Body of pancreas (tissue), 4 donors: ENCODE measurements at regions not wholly inside any gene's neighbourhood (a gene's known extent, or its start where the extent isn't known, plus 50 kb on each side); places are given as distances from the start of the nearest gene placed in this dataset.

Experiments
- POLR2A ChIP-seq, 3 donors: fragments of 450-650 bp; IDR thresholded peaks; one replicate each; pipeline ENCODE4 v1.6.1; 2016; ENCODE audit warnings: antibody characterized with exemption in 3 of 3, mild to moderate bottlenecking in 2 of 3
- TF ChIP-seq, protein P1 (sequence below), 7 experiments: fragments of 450-650 bp in 4 of 7; fragments of 200-600 bp in 3 of 7; sonication (generic) in 3 of 7; IDR thresholded peaks; one replicate each; pipeline ENCODE4 v1.5.1; 2016 to 2019; ENCODE audit warnings: antibody characterized with exemption in 7 of 7

DNA sequence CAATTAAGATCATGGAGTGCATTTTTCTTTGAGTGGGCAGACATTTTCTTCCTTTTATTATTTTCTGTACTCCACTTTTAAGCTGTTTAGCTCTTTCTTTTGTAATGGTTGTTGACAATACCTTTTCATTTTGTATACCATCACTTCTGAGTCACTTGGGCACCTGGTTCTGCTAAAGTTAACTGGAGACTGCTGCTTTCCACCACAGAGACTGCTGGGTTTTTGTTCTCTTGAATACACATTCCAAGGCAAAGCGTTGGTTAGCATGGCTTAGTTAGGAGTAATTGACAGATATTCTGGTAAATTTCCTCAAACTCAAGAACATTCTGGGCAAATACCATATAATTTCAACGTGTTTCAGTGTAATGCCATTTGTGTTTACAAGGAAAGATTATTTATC lies 541.9 kb upstream of the CELF2 start:
- TF ChIP-seq, protein P1, sequence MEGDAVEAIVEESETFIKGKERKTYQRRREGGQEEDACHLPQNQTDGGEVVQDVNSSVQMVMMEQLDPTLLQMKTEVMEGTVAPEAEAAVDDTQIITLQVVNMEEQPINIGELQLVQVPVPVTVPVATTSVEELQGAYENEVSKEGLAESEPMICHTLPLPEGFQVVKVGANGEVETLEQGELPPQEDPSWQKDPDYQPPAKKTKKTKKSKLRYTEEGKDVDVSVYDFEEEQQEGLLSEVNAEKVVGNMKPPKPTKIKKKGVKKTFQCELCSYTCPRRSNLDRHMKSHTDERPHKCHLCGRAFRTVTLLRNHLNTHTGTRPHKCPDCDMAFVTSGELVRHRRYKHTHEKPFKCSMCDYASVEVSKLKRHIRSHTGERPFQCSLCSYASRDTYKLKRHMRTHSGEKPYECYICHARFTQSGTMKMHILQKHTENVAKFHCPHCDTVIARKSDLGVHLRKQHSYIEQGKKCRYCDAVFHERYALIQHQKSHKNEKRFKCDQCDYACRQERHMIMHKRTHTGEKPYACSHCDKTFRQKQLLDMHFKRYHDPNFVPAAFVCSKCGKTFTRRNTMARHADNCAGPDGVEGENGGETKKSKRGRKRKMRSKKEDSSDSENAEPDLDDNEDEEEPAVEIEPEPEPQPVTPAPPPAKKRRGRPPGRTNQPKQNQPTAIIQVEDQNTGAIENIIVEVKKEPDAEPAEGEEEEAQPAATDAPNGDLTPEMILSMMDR (IDR thresholded peaks at IDR 0.05), result no peak
- TF ChIP-seq POLR2A (IDR thresholded peaks at IDR 0.05), result no peak
